ENCODE measurements at regions not wholly inside any gene's neighbourhood (a gene's known extent, or its start where the extent isn't known, plus 50 kb on each side); places are given as distances from the start of the nearest gene placed in this dataset.
"Not testable (repeated sequence)": the region's sequence is repeated elsewhere in the genome, so short reads cannot be mapped to it uniquely, and the experiment has no call there.

GRCh38 chr17:16870253-16871245 lies 101.4 kb downstream of the TNFRSF13B start:
- DNase-seq (ENCODE audit: low spot score) = no peak

- not testable (repeated sequence) for DNase-seq (ENCODE audit: low spot score)
Measured at GRCh38 chr17:16869531-16870252, 102.2 kb downstream of the TNFRSF13B start.

GRCh38 chr17:16868616-16869015 lies 103.3 kb downstream of the TNFRSF13B start:
- not testable (repeated sequence) for DNase-seq (ENCODE audit: low spot score)

GRCh38 chr17:16867545-16867944 lies 104.4 kb downstream of the TNFRSF13B start:
- DNase-seq (ENCODE audit: low spot score) = not testable (repeated sequence)

- not testable (repeated sequence) for DNase-seq (ENCODE audit: low spot score)
Measured at GRCh38 chr17:16866841-16867240, 105.1 kb downstream of the TNFRSF13B start.

- no peak for DNase-seq (ENCODE audit: low spot score)
Measured at GRCh38 chr17:16866436-16866835, 105.5 kb downstream of the TNFRSF13B start.

GRCh38 chr17:16865704-16866103 lies 106.2 kb downstream of the TNFRSF13B start:
- not testable (repeated sequence) for DNase-seq (ENCODE audit: low spot score)

- not testable (repeated sequence) for DNase-seq (ENCODE audit: low spot score)
Measured at GRCh38 chr17:16865077-16865613, 106.8 kb downstream of the TNFRSF13B start.

- not testable (repeated sequence) for DNase-seq (ENCODE audit: low spot score)
Measured at GRCh38 chr17:16864462-16865076, 107.3 kb downstream of the TNFRSF13B start.

- not testable (repeated sequence) for DNase-seq (ENCODE audit: low spot score)
Measured at GRCh38 chr17:16861152-16861551, 110.8 kb downstream of the TNFRSF13B start.

- not testable (repeated sequence) for DNase-seq (ENCODE audit: low spot score)
Measured at GRCh38 chr17:16860467-16860866, 111.5 kb downstream of the TNFRSF13B start.

GRCh38 chr17:16859515-16859914 lies 112.4 kb downstream of the TNFRSF13B start:
- not testable (repeated sequence) for DNase-seq (ENCODE audit: low spot score)

- not testable (repeated sequence) for DNase-seq (ENCODE audit: low spot score)
Measured at GRCh38 chr17:16857746-16858145, 114.2 kb downstream of the TNFRSF13B start.

GRCh38 chr17:16856846-16857245 lies 115.1 kb downstream of the TNFRSF13B start:
- not testable (repeated sequence) for DNase-seq (ENCODE audit: low spot score)

- not testable (repeated sequence) for DNase-seq (ENCODE audit: low spot score)
Measured at GRCh38 chr17:16856171-16856570, 115.7 kb downstream of the TNFRSF13B start.

- not testable (repeated sequence) for DNase-seq (ENCODE audit: low spot score)
Measured at GRCh38 chr17:16854636-16855035, 117.3 kb downstream of the TNFRSF13B start.

GRCh38 chr17:16853661-16854320 lies 118.1 kb downstream of the TNFRSF13B start:
- no peak for DNase-seq (ENCODE audit: low spot score)

GRCh38 chr17:16849861-16850260 lies 122.1 kb downstream of the TNFRSF13B start:
- DNase-seq (ENCODE audit: low spot score) = not testable (repeated sequence)

- not testable (repeated sequence) for DNase-seq (ENCODE audit: low spot score)
Measured at GRCh38 chr17:16848997-16849396, 122.9 kb downstream of the TNFRSF13B start.

- not testable (repeated sequence) for DNase-seq (ENCODE audit: low spot score)
Measured at GRCh38 chr17:16845098-16845497, 126.8 kb downstream of the TNFRSF13B start.

- not testable (repeated sequence) for DNase-seq (ENCODE audit: low spot score)
Measured at GRCh38 chr17:16844669-16845068, 127.2 kb downstream of the TNFRSF13B start.

Data from hematopoietic multipotent progenitor cell treated with erythropoietin and hydrocortisone succinate and interleukin-3 and kit ligand, for 17 days (in vitro differentiated cells).